ENCODE measurements at regions not wholly inside any gene's neighbourhood (a gene's known extent, or its start where the extent isn't known, plus 50 kb on each side); places are given as distances from the start of the nearest gene placed in this dataset.

DNA sequence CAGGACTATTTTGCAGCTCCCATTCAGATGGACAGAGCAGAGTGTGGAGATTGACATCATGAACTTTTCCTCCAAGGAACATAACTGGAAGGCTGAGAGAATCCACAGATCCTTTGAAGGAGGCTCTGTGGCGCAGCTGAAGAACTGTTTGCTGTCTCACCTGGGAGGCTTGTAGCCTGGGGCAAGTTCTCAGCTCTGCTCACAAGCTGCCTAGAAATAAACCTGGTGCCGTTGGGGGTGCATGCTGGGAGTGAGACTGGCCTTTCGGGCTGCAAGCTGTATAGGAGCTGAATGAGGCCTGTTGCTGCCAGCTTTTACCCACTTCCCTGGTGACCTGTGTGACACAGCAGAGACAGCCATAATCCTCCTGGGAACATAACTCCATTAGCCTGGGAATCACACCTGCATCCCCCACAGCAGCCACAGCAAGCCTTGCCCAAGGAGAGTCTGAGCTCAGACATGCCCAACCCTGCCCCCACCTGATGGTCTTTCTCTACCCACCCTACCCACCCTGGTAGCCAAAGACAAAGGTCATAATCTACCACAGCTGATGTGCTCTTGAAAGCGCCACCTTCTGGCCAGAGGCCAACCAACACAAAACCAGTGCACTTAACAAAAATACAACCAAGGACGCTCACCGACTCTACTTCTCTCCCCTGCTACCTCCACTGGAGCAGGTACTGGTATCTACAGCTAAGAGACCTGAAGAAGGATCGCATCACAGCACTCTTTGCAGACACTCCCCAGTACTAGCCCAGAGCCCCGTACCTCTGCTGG lies 205.1 kb upstream of the MRPS30 start:
- TF ChIP-seq, protein P1, sequence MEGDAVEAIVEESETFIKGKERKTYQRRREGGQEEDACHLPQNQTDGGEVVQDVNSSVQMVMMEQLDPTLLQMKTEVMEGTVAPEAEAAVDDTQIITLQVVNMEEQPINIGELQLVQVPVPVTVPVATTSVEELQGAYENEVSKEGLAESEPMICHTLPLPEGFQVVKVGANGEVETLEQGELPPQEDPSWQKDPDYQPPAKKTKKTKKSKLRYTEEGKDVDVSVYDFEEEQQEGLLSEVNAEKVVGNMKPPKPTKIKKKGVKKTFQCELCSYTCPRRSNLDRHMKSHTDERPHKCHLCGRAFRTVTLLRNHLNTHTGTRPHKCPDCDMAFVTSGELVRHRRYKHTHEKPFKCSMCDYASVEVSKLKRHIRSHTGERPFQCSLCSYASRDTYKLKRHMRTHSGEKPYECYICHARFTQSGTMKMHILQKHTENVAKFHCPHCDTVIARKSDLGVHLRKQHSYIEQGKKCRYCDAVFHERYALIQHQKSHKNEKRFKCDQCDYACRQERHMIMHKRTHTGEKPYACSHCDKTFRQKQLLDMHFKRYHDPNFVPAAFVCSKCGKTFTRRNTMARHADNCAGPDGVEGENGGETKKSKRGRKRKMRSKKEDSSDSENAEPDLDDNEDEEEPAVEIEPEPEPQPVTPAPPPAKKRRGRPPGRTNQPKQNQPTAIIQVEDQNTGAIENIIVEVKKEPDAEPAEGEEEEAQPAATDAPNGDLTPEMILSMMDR (IDR thresholded peaks at IDR 0.05) = peak; percentile 54
- TF ChIP-seq EZH2 (IDR thresholded peaks at IDR 0.05) = no peak
- TF ChIP-seq EZH2phosphoT487 (IDR thresholded peaks at IDR 0.05) = no peak
